Ishikawa (cell line): ENCODE measurements at regions not wholly inside any gene's neighbourhood (a gene's known extent, or its start where the extent isn't known, plus 50 kb on each side); places are given as distances from the start of the nearest gene placed in this dataset.

ENCODE experiments used
- CREB1 ChIP-seq: IDR thresholded peaks from 2 replicates; pipeline ENCODE4 v1.6.1; 2012; ENCODE audit warnings: low read depth
- EGR1 ChIP-seq: IDR thresholded peaks from 2 replicates; pipeline ENCODE4 v1.6.1; 2012
- EP300 ChIP-seq: IDR thresholded peaks from 2 replicates; pipeline ENCODE4 v1.6.1; 2012; ENCODE audit warnings: borderline replicate concordance
- MAX ChIP-seq: IDR thresholded peaks from 2 replicates; pipeline ENCODE4 v1.6.1; 2012
- RAD21 ChIP-seq: IDR thresholded peaks from 2 replicates; pipeline ENCODE4 v1.6.1; 2012; ENCODE audit warnings: low read depth
- REST ChIP-seq: IDR thresholded peaks from 2 replicates; pipeline ENCODE4 v1.6.1; 2012; ENCODE audit warnings: low read depth, mild to moderate bottlenecking
- TAF1 ChIP-seq: IDR thresholded peaks from 2 replicates; pipeline ENCODE4 v1.6.1; 2012; ENCODE audit warnings: low read depth, mild to moderate bottlenecking
- TCF12 ChIP-seq: IDR thresholded peaks from 2 replicates; pipeline ENCODE4 v1.6.1; 2012; ENCODE audit warnings: low read depth
- USF1 ChIP-seq: IDR thresholded peaks from 2 replicates; pipeline ENCODE4 v1.6.1; 2012
- YY1 ChIP-seq: IDR thresholded peaks from 2 replicates; pipeline ENCODE4 v1.6.1; 2012; ENCODE audit warnings: low read depth

- no peak for TF ChIP-seq REST
- no peak for TF ChIP-seq MAX
- no peak for TF ChIP-seq RAD21
- no peak for TF ChIP-seq TCF12
- no peak for TF ChIP-seq TAF1
- no peak for TF ChIP-seq YY1
- TF ChIP-seq EP300, result no peak
- TF ChIP-seq EGR1, result no peak
- TF ChIP-seq CREB1, result no peak
- TF ChIP-seq USF1, result no peak
Measured at GRCh38 chr19:23543351-23543750, 143.7 kb downstream of the ZNF675 start.
